Epithelial cell of prostate (primary cell): ENCODE measurements at regions not wholly inside any gene's neighbourhood (a gene's known extent, or its start where the extent isn't known, plus 50 kb on each side); places are given as distances from the start of the nearest gene placed in this dataset.

Source experiments
- DNase-seq: peaks from one replicate; pipeline ENCODE4 v3.0.0-alpha.2; 2011; ENCODE audit warnings: low read depth, low spot score
- H3K27ac ChIP-seq: fragments of 450-650 bp; 2 replicates; pipeline ENCODE4 v1.5.1; 2017; ENCODE audit warnings: mild to moderate bottlenecking

GRCh38 chr7:35359423-35359822, 105.5 kb upstream of the TBX20 start:
- H3K27ac ChIP-seq = no peak overlapping the region
- DNase-seq = no peak

DNA sequence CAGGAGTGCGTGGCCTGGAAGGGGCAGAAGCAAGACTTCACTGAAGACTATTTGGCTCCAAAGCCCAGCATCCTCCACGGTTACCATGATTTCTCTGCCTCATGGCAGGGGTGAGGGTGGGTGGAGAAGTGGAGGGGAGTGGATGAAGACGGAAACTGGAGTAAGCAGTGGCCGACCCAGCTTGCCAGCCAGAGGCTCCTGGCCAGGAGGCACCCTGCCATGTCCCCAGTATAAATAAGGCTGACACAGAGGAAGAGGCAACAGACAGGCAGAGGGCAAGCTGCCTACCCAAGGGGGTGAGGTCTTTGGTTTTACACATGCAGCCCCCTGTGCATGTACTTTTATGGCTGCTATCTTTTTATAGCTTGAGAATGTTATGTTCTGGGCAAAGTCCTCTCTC, 102.6 kb upstream of the TBX20 start:
- no peak for DNase-seq
- H3K27ac ChIP-seq = no peak overlapping the region

- H3K27ac ChIP-seq = no peak overlapping the region
Observed at GRCh38 chr7:35355911-35356310, 102.0 kb upstream of the TBX20 start.

DNA sequence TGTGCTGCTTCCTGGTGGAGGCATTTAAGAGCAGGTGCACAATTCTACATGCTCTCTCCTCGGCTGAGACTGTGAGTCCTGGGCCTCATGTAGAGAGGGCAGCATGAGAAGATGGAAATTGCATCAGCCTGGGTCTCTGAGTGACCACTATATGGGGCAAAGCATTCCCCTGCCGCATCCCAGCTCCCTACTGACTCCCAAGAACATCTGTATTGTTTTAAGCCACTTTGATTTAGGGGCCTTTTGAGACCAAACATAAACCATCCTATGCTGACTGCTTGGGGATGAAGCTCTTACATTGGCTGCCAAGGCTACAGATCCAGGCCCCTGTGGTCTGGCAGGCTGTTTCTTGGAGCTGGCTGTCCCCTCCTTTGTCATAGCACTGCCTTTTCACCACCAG, 101.3 kb upstream of the TBX20 start:
- no peak for DNase-seq
- H3K27ac ChIP-seq = no peak overlapping the region

More at GRCh38 chr7:35355911-35356310, 102.0 kb upstream of the TBX20 start:
- no peak for DNase-seq

DNA sequence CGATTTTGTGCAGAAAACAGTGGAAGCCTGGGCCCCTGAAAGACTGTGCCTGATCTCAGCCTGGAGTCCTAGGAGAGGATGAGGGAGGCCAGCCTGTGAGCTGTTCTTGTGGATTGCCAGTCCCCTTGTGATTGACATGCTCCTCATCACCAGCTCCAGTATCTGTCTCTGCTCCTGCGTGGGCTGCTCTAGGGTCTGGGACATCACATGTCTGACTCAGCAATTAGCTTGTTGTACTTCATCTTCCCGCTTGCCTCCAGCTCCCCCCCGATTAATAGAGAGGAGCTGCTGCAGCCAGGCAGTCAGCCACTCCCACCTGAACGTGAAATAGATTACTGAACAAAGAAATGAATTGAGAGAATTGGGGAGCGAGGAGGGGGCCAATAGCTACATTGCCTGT, 99.6 kb upstream of the TBX20 start:
- no peak overlapping the region for H3K27ac ChIP-seq

DNA sequence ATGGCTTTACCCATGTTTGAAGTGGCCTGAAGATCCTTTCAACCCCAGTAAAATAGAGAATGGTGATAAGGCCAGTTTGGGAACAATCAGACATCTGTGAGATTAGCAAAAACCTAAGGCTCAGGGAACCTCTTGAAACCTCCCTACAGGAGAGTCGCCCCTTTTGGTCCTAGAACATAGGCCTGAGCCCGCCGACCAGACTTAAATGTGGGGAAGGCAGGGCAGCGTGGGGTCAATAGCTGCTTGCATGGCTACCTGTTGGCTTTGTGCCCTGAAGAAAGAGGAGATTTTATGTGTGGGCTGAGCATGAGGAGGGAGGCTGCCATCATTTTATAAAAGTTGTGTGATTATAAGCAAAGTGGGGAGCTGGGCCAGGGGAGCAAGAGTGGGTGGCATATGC, 97.6 kb upstream of the TBX20 start:
- DNase-seq = no peak
- no peak overlapping the region for H3K27ac ChIP-seq

More for the DNA sequence above, 99.6 kb upstream of the TBX20 start:
- no peak for DNase-seq

GRCh38 chr7:35348611-35349400, 94.9 kb upstream of the TBX20 start:
- no peak overlapping the region for H3K27ac ChIP-seq
- no peak for DNase-seq

GRCh38 chr7:35342786-35343185, 88.9 kb upstream of the TBX20 start:
- no peak overlapping the region for H3K27ac ChIP-seq
- no peak for DNase-seq

DNA sequence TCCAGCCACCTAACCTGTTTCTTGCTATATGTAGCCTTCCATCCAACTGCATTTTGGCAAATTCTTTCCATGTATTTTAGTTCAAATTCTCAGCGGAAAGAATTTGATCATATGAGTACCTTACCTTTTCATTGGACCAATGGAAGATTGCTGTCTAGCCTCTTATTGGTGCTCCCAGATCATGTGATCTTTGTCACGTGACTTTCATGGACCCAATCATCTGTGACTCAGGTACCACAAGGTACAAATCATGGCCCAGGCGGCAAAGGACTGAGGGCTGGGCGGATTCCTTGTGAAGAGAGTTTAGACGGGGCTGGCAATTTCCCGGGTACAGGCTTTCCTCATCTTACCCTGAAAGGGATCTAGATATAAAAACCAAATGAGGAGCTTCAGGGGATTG, 85.9 kb upstream of the TBX20 start:
- DNase-seq = no peak
- H3K27ac ChIP-seq = no peak overlapping the region

GRCh38 chr7:35336444-35336843, 82.5 kb upstream of the TBX20 start:
- no peak overlapping the region for H3K27ac ChIP-seq
- DNase-seq = no peak

- no peak for DNase-seq
- no peak overlapping the region for H3K27ac ChIP-seq
Observed at GRCh38 chr7:35334506-35334905, 80.6 kb upstream of the TBX20 start.

- no peak overlapping the region for H3K27ac ChIP-seq
- no peak for DNase-seq
Observed at GRCh38 chr7:35333265-35333664, 79.4 kb upstream of the TBX20 start.

DNA sequence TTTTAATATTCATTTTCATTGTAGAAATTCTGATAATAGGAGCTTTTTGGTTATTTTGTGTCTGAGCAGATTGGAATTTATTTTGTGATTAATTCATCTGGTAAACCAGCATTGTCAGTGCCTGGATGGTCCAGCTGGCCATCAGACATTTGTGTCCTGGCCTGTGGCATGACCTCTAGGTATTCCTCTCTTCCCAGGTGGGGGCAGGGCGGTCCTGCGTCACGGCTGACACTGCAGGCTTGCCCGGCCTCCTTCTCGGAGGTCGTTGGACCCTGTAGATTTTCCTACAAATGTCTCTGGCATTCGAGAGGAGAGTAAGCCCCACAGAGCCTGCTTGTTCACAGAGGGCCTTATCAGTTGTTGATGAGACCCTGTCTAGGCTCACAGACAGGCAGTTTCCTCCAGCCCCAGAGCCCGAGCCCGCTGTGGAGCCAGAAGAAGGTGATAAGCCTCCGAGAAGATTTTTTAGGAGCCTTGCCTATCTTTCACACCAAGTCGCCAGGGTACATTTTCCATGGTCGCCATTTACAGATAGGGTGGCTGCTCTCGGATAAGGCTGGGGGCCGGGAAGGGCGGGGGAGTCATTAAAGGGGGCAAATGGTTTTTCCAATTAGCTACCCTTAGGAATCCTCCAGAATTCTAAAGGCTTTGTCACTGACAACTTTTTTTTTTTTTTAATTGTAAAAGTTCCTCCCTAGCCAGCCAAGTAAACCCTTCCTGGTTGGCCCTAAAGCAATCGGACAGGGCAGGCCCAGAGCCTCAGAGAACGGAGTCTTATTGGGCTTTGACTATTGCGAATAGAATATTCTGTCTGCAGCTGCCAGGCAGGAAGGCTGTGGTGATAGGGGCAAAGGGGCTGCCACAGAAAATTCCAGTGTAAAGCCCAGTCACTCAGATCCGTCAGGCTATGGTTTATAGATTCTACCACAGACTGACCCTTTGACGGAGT, 78.1 kb upstream of the TBX20 start:
- H3K27ac ChIP-seq = no peak overlapping the region
- DNase-seq = no peak

DNA sequence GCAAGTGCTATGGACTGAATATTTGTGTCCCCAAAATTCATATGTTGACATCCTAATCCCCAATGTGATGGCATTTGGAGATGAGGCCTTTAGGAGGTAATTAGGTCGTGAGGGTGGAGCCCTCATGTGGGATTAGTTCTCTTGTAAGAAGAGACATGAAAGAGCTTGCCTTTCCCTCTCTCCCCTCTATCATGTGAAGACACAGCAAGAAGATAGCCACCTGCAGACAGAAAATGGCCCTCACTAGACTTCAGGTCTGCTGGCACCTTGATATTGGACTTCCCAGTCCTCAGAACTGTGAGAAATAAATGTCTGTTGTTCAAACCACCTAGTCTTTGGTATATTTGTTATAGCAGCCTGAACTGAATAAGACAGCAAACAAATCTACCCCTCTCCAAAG, 75.1 kb upstream of the TBX20 start:
- H3K27ac ChIP-seq = no peak overlapping the region
- no peak for DNase-seq

DNA sequence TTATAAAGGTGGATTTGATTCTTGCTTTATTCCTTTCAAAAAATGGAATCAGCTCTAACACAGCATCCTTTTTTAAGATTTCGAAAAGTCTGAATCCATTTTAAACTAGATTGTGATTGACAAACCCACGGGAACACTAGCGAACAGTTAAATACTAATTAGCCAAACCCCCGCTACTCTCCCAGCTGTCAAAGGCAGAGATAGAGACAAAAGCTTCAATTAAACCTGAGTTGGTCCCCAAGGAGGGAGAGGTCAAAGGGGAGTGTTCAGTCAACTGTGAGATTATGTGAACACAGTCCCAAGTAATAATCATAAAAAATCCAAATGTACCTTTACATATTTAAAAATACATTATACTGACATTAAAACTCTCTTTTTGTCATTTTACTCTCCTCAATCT, 65.7 kb upstream of the TBX20 start:
- no peak for DNase-seq

DNA sequence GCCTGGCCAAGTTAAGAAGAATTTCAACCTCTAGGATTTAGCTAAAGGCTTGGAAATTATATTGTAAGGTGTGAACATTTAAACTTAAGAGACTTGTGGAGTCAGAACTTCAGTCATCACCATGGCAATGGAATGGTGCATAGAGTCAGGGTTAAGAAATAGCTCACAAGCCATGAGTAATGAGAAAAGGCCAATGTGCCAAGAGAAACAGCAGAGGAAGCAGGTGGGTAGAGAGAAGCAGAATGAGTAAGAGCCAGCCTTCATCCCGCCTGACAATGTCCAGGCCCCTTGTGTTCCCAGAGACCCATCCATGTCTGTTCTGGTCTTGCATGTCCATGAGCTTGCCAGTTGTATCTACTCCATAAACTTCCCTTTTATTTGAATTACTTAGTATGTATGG, 62.6 kb upstream of the TBX20 start:
- DNase-seq = no peak

More for the DNA sequence above, 65.7 kb upstream of the TBX20 start:
- H3K27ac ChIP-seq = no peak overlapping the region

DNA sequence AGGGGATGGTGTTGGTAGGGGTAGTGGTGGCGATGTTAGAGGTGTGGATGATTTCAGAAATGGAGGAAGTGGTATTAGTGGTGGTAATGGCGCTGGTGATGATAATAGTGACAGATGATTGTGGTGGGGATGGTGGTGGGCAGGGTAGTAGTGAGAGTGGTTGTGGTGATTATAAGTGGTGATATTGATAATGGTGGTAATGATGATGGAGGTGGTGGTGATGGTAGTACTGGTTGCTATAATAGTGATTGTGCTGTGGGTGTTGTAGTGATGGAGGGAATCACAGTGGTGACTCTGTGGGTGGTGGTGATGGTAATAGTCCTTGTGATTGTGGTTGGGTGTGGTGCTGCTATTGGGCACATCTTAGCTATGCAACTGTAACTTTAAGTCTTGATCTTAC, 61.6 kb upstream of the TBX20 start:
- no peak for DNase-seq
- no peak overlapping the region for H3K27ac ChIP-seq

More for the DNA sequence above, 62.6 kb upstream of the TBX20 start:
- H3K27ac ChIP-seq = no peak overlapping the region

GRCh38 chr7:35314354-35314753, 60.5 kb upstream of the TBX20 start:
- no peak for DNase-seq
- H3K27ac ChIP-seq = no peak overlapping the region

GRCh38 chr7:35313575-35313974, 59.7 kb upstream of the TBX20 start:
- no peak for DNase-seq
- no peak overlapping the region for H3K27ac ChIP-seq
